K562 (cell line): ENCODE measurements at regions not wholly inside any gene's neighbourhood (a gene's known extent, or its start where the extent isn't known, plus 50 kb on each side); places are given as distances from the start of the nearest gene placed in this dataset.

Experiments
- ATAC-seq: fragments of 200-7000 bp; cut with Tn5 transposase; 3 replicates; pipeline ENCODE4 v1.9.1; 2020; ENCODE audit warnings: moderate library complexity
- BruUV-seq: library from RNA; stranded (reverse); fragments of 400-500 nt; replicated peaks from 2 replicates; lab custom pipeline; 2021; lab: Mats Ljungman, UMichigan
- CTCF ChIA-PET: fragments of 300-600 bp; formaldehyde crosslinking; extraction: SDS; loops from one replicate; lab custom pipeline; 2021; ENCODE audit warnings: low intra/inter-chr PET ratio; lab: Yijun Ruan, JAX
- POLR2A ChIA-PET: fragments of 300-600, 350-650 bp; sonication (Branson Sonifier 250); formaldehyde crosslinking; extraction: SDS; loops from one replicate; lab custom pipeline; 2021; ENCODE audit warnings: antibody characterized with exemption, inconsistent platforms; lab: Yijun Ruan, JAX
- DNase-seq, 4 experiments: peaks; one replicate each; pipeline versions ENCODE4 v3.0.0 to v3.0.0-alpha.2; 2011 to 2018; ENCODE audit warnings: low spot score in 3 of 4, mixed read lengths in 3 of 4; ENCODE audit errors: extremely low read depth in 1 of 4
- FAIRE-seq: peaks from 2 replicates; lab custom pipeline; 2011; peaks lifted over from hg19 to GRCh38; lab: Jason Lieb, UNC
- H2AFZ ChIP-seq: 2 replicates; pipeline ENCODE4 v1.6.0; 2011; ENCODE audit warnings: low read depth, low read length, control low read depth, inconsistent platforms
- H3K27ac ChIP-seq: fragments of 200-600 bp; 3 replicates; pipeline ENCODE4 v1.8.0; 2011; ENCODE audit warnings: low read depth, mild to moderate bottlenecking, control low read depth, inconsistent platforms, low read length, moderate library complexity, mixed read lengths; ENCODE audit errors: extremely low read depth
- H3K27me3 ChIP-seq, 2 experiments: fragments of 300-600 bp in 1 of 2; 2 replicates in 1 of 2; 3 replicates in 1 of 2; pipeline versions ENCODE4 v1.6.0 to v1.8.0; 2011; ENCODE audit warnings: inconsistent platforms in 2 of 2, low read length in 2 of 2, mild to moderate bottlenecking in 1 of 2, mixed read lengths in 1 of 2, moderate library complexity in 1 of 2; ENCODE audit not compliant: control insufficient read depth in 2 of 2, insufficient read depth in 2 of 2
- H3K36me3 ChIP-seq: fragments of 300-600 bp; 3 replicates; pipeline ENCODE4 v1.8.0; 2011; ENCODE audit warnings: mild to moderate bottlenecking, low read length, inconsistent platforms; ENCODE audit not compliant: control insufficient read depth, insufficient read depth
- H3K4me1 ChIP-seq, 2 experiments: fragments of 200-600 bp in 1 of 2; replicated peaks in 1 of 2; 2 replicates in 1 of 2; 3 replicates in 1 of 2; pipeline versions ENCODE4 v1.5.1 to v1.8.0; 2011; ENCODE audit warnings: inconsistent platforms in 2 of 2, low read length in 2 of 2, mild to moderate bottlenecking in 1 of 2, mixed read lengths in 1 of 2, moderate library complexity in 1 of 2; ENCODE audit not compliant: control insufficient read depth in 2 of 2, insufficient read depth in 2 of 2
- H3K4me2 ChIP-seq: 2 replicates; pipeline ENCODE4 v1.6.1; 2011; ENCODE audit warnings: low read length, control low read depth, inconsistent platforms, mixed read lengths; ENCODE audit not compliant: insufficient read depth
- H3K4me3 ChIP-seq: fragments of 200-600 bp; sonication (generic), shearing (Covaris generic); 2 replicates; pipeline ENCODE4 v1.5.1; 2016; ENCODE audit warnings: control low read depth, inconsistent platforms
- H3K79me2 ChIP-seq: fragments of 200-600 bp; 3 replicates; pipeline ENCODE4 v1.8.0; 2011; ENCODE audit warnings: low read length, inconsistent platforms; ENCODE audit not compliant: control insufficient read depth, insufficient read depth
- H3K9ac ChIP-seq, 2 experiments: 2 replicates each; pipeline versions ENCODE4 v1.6.0 to v1.6.1; 2011; ENCODE audit warnings: low read depth in 2 of 2, low read length in 2 of 2, control low read depth in 1 of 2, inconsistent platforms in 1 of 2, mild to moderate bottlenecking in 1 of 2, mixed read lengths in 1 of 2; ENCODE audit not compliant: insufficient read depth in 1 of 2
- H3K9me1 ChIP-seq: one replicate; pipeline ENCODE4 v1.6.0; 2011; ENCODE audit warnings: inconsistent platforms, mild to moderate bottlenecking, low read length, moderate library complexity; ENCODE audit not compliant: control insufficient read depth, insufficient read depth
- H3K9me3 ChIP-seq: replicated peaks from 2 replicates; pipeline ENCODE4 v1.5.1; 2011; ENCODE audit warnings: low read depth, low read length, inconsistent platforms; ENCODE audit not compliant: control insufficient read depth, insufficient read depth
- H4K20me1 ChIP-seq: replicated peaks from 2 replicates; pipeline ENCODE4 v1.6.1; 2011; ENCODE audit warnings: low read length, inconsistent platforms, mixed read lengths; ENCODE audit not compliant: control insufficient read depth, insufficient read depth
- CBX2 ChIP-seq: fragments of 200-600 bp; sonication (generic); IDR thresholded peaks from one replicate; pipeline ENCODE4 v1.6.1; 2012; ENCODE audit warnings: mild to moderate bottlenecking, low read length, inconsistent platforms; ENCODE audit not compliant: insufficient read depth, poor library complexity, severe bottlenecking
- CSDE1 ChIP-seq, 2 experiments: fragments of 450-650 bp; IDR thresholded peaks; 2 replicates each; pipeline ENCODE4 v1.6.1; 2016; ENCODE audit warnings: mild to moderate bottlenecking in 1 of 2
- FOXK2 ChIP-seq, 2 experiments: fragments of 450-650 bp; IDR thresholded peaks in 1 of 2; conservative IDR thresholded peaks in 1 of 2; 2 replicates each; pipeline ENCODE4 v1.6.1; 2016; ENCODE audit warnings: low read depth in 2 of 2, mild to moderate bottlenecking in 1 of 2
- FOXO4 ChIP-seq: fragments of 450-650 bp; formaldehyde crosslinking; IDR thresholded peaks from 2 replicates; pipeline ENCODE4 v1.4.0; 2020; ENCODE audit warnings: mild to moderate bottlenecking, moderate library complexity
- HDAC8 ChIP-seq: fragments of 450-650 bp; IDR thresholded peaks from 2 replicates; pipeline ENCODE4 v1.6.1; 2016; ENCODE audit warnings: mild to moderate bottlenecking, missing genetic modification characterization, moderate library complexity, missing compliant biosample characterization
- HMGN3 ChIP-seq: IDR thresholded peaks from 2 replicates; pipeline ENCODE4 v1.6.1; 2011; ENCODE audit warnings: borderline replicate concordance, low read depth, mild to moderate bottlenecking, mixed read lengths, low read length; ENCODE audit not compliant: insufficient read length; ENCODE audit errors: extremely low read depth
- ILF3 ChIP-seq: fragments of 450-650 bp; IDR thresholded peaks from 2 replicates; pipeline ENCODE4 v1.6.1; 2018; ENCODE audit warnings: antibody characterized with exemption, mild to moderate bottlenecking, moderate library complexity, borderline replicate concordance
- POLR2A ChIP-seq: fragments of 450-650 bp; conservative IDR thresholded peaks from 2 replicates; pipeline ENCODE4 v1.6.1; 2016
- REST ChIP-seq, 2 experiments: fragments of 450-650 bp; formaldehyde crosslinking in 1 of 2; IDR thresholded peaks; 2 replicates each; pipeline versions ENCODE4 v1.4.0 to v1.6.1; 2014 to 2020; ENCODE audit warnings: mild to moderate bottlenecking in 2 of 2, borderline replicate concordance in 1 of 2, low read depth in 1 of 2
- SMARCA4 ChIP-seq: fragments of 450-650 bp; IDR thresholded peaks from 2 replicates; pipeline ENCODE4 v1.6.1; 2016
- WGBS: fragments of 100-300 bp; shearing (Covaris generic); methylation state at CpG from one replicate; pipeline ENCODE4 v1.1.6; 2016; ENCODE audit warnings: low coverage, mixed read lengths; ENCODE audit not compliant: insufficient coverage; ENCODE audit errors: missing lambda C conversion rate; 5-methylcytosine and 5-hydroxymethylcytosine counted together
- in situ Hi-C: fragments of 300-500 bp; cut with MboI; formaldehyde crosslinking; loops from 4 replicates; pipeline ENCODE4 v1.15.0; 2018; ENCODE audit warnings: inconsistent platforms, mixed read lengths
- intact Hi-C: fragments of 100-400 bp; cut with micrococcal nuclease; formaldehyde crosslinking; loops from 2 replicates; pipeline ENCODE4 v1.14.2; 2022
- TF ChIP-seq, protein P1 (sequence below): fragments of 450-650 bp; IDR thresholded peaks from 2 replicates; pipeline ENCODE4 v1.6.1; 2016
- TF ChIP-seq, protein P2 (sequence below): sonication (generic); formaldehyde crosslinking; IDR thresholded peaks from 2 replicates; pipeline ENCODE4 v1.8.0; 2023; ENCODE audit warnings: mild to moderate bottlenecking, missing genetic modification reagents

- intact Hi-C loops (no loop called here), in situ Hi-C loops (no loop called here)
- ChIA-PET POLR2A (no interaction called here), CTCF (no interaction called here)
- FAIRE-seq, result no peak
- no peak overlapping the region for H3K4me3 ChIP-seq
- no peaks in the 10 kb centered on the region for H3K9me1 ChIP-seq
- H3K9me3 ChIP-seq, result no peaks in the 10 kb centered on the region
- no peak for ATAC-seq
- no peak for DNase-seq
- no peak overlapping the region for H3K4me2 ChIP-seq
- no peak overlapping the region for H3K9ac ChIP-seq
- H3K79me2 ChIP-seq, result no peaks in the 10 kb centered on the region
- no peaks in the 10 kb centered on the region for H3K27me3 ChIP-seq
- H3K36me3 ChIP-seq, result no peaks in the 10 kb centered on the region
- no peak overlapping the region for H2AFZ ChIP-seq
- no peaks in the 10 kb centered on the region for H4K20me1 ChIP-seq
- H3K27ac ChIP-seq, result no peak overlapping the region
- BruUV-seq, result no TSS peak
- WGBS, result 0% methylated on average over 3 of the region's 3 CpGs
- H3K4me1 ChIP-seq, result no peaks in the 10 kb centered on the region
- no peak for TF ChIP-seq FOXO4
- TF ChIP-seq, protein P1, sequence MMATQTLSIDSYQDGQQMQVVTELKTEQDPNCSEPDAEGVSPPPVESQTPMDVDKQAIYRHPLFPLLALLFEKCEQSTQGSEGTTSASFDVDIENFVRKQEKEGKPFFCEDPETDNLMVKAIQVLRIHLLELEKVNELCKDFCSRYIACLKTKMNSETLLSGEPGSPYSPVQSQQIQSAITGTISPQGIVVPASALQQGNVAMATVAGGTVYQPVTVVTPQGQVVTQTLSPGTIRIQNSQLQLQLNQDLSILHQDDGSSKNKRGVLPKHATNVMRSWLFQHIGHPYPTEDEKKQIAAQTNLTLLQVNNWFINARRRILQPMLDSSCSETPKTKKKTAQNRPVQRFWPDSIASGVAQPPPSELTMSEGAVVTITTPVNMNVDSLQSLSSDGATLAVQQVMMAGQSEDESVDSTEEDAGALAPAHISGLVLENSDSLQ, result no peak
- no peak for TF ChIP-seq SMARCA4
- TF ChIP-seq CBX2, result no peak
- TF ChIP-seq CSDE1 (IDR thresholded peaks at IDR 0.05), result no peak
- no peak for TF ChIP-seq REST (IDR thresholded peaks at IDR 0.05; ENCODE audit: borderline replicate concordance)
- no peak for TF ChIP-seq REST (CRISPR knock-in tag; IDR thresholded peaks at IDR 0.05; ENCODE audit: low read depth)
- no peak for TF ChIP-seq HMGN3
- no peak for TF ChIP-seq POLR2A
- no peak for TF ChIP-seq HDAC8 (tag)
- TF ChIP-seq, protein P2, sequence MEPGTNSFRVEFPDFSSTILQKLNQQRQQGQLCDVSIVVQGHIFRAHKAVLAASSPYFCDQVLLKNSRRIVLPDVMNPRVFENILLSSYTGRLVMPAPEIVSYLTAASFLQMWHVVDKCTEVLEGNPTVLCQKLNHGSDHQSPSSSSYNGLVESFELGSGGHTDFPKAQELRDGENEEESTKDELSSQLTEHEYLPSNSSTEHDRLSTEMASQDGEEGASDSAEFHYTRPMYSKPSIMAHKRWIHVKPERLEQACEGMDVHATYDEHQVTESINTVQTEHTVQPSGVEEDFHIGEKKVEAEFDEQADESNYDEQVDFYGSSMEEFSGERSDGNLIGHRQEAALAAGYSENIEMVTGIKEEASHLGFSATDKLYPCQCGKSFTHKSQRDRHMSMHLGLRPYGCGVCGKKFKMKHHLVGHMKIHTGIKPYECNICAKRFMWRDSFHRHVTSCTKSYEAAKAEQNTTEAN (CRISPR knock-in tag), result no peak
- no peak for TF ChIP-seq ILF3
- TF ChIP-seq FOXK2 (conservative IDR thresholded peaks at IDR 0.05 in 1 of 2, IDR thresholded peaks at IDR 0.05 in 1 of 2; ENCODE audit: low read depth in 2 of 2), result no peak
These were observed 340.6 kb downstream of the NYAP2 start for GRCh38 chr2:225740086-225740485.
